ENCODE measurements at regions not wholly inside any gene's neighbourhood (a gene's known extent, or its start where the extent isn't known, plus 50 kb on each side); places are given as distances from the start of the nearest gene placed in this dataset.

GRCh38 chr15:95228856-95229555, 997.6 kb downstream of the MCTP2 start:
- TF ChIP-seq CTCF (IDR thresholded peaks at IDR 0.05; ENCODE audit: borderline replicate concordance, extremely low read depth, low read length, poor library complexity, severe bottlenecking): no peak
- no peak for TF ChIP-seq EZH2 (IDR thresholded peaks at IDR 0.05; ENCODE audit: borderline replicate concordance, low read depth, low read length, severe bottlenecking)
